ENCODE measurements at regions not wholly inside any gene's neighbourhood (a gene's known extent, or its start where the extent isn't known, plus 50 kb on each side); places are given as distances from the start of the nearest gene placed in this dataset.

GRCh38 chr12:69057742-69058141, 124.8 kb upstream of the CPM start:
- no peaks in the 10 kb centered on the region for H4K20me1 ChIP-seq (ENCODE audit: insufficient read depth, low read length)
- peak overlapping the region; percentile 54 for H3K27ac ChIP-seq (ENCODE audit: low read depth, low read length)
- no peak overlapping the region for H2AFZ ChIP-seq (ENCODE audit: low read length)
- no peak overlapping the region for H3K4me2 ChIP-seq (ENCODE audit: insufficient read depth, low read length)
- no peaks in the 10 kb centered on the region for H3K36me3 ChIP-seq (ENCODE audit: insufficient read depth, low read length)
- H3K4me3 ChIP-seq (ENCODE audit: insufficient read depth, low read length), result no peak overlapping the region
- no peaks in the 10 kb centered on the region for H3K27me3 ChIP-seq (ENCODE audit: insufficient read depth, low read length)
- no peak for TF ChIP-seq CTCF (IDR thresholded peaks at IDR 0.05; ENCODE audit: extremely low read depth, low read depth, low read length)
- H3K4me1 ChIP-seq (ENCODE audit: insufficient read depth, low read length), result peaks cover 33% of the 10 kb centered on the region
- no peaks in the 10 kb centered on the region for H3K9me3 ChIP-seq (ENCODE audit: low read depth, low read length)
- H3K79me2 ChIP-seq (ENCODE audit: insufficient read depth, low read length), result no peaks in the 10 kb centered on the region
- DNase-seq (ENCODE audit: insufficient read length, low spot score, missing footprints), result no peak

GRCh38 chr12:69059465-69060457, 126.8 kb upstream of the CPM start:
- no peaks in the 10 kb centered on the region for H3K79me2 ChIP-seq (ENCODE audit: insufficient read depth, low read length)
- H3K36me3 ChIP-seq (ENCODE audit: insufficient read depth, low read length), result no peaks in the 10 kb centered on the region
- no peak overlapping the region for H3K4me2 ChIP-seq (ENCODE audit: insufficient read depth, low read length)
- peaks cover 20% of the 10 kb centered on the region for H3K4me1 ChIP-seq (ENCODE audit: insufficient read depth, low read length)
- peak; percentile 81 for DNase-seq (ENCODE audit: insufficient read length, low spot score, missing footprints)
- H3K27ac ChIP-seq (ENCODE audit: low read depth, low read length), result peak overlapping the region; percentile 61
- no peaks in the 10 kb centered on the region for H3K27me3 ChIP-seq (ENCODE audit: insufficient read depth, low read length)
- no peaks in the 10 kb centered on the region for H3K9me3 ChIP-seq (ENCODE audit: low read depth, low read length)
- H3K4me3 ChIP-seq (ENCODE audit: insufficient read depth, low read length), result no peak overlapping the region
- no peak overlapping the region for H2AFZ ChIP-seq (ENCODE audit: low read length)
- H4K20me1 ChIP-seq (ENCODE audit: insufficient read depth, low read length), result no peaks in the 10 kb centered on the region
- no peak for TF ChIP-seq CTCF (IDR thresholded peaks at IDR 0.05; ENCODE audit: extremely low read depth, low read depth, low read length)

- Histone ChIP-seq H3K79me2 (ENCODE audit: insufficient read depth, low read length) (no peaks in the 10 kb centered on the region), H3K27ac (ENCODE audit: low read depth, low read length) (no peak overlapping the region), H3K4me1 (ENCODE audit: insufficient read depth, low read length) (peaks cover 13% of the 10 kb centered on the region), H3K27me3 (ENCODE audit: insufficient read depth, low read length) (no peaks in the 10 kb centered on the region), H3K4me3 (ENCODE audit: insufficient read depth, low read length) (no peak overlapping the region), H3K36me3 (ENCODE audit: insufficient read depth, low read length) (no peaks in the 10 kb centered on the region), H3K4me2 (ENCODE audit: insufficient read depth, low read length) (no peak overlapping the region), H2AFZ (ENCODE audit: low read length) (no peak overlapping the region), H4K20me1 (ENCODE audit: insufficient read depth, low read length) (no peaks in the 10 kb centered on the region), H3K9me3 (ENCODE audit: low read depth, low read length) (no peaks in the 10 kb centered on the region)
- TF ChIP-seq CTCF (IDR thresholded peaks at IDR 0.05; ENCODE audit: extremely low read depth, low read depth, low read length), result no peak
- DNase-seq (ENCODE audit: insufficient read length, low spot score, missing footprints), result no peak
Measured at GRCh38 chr12:69061574-69061973, 128.6 kb upstream of the CPM start.

- no peak overlapping the region for H3K27ac ChIP-seq (ENCODE audit: low read depth, low read length)
- DNase-seq (ENCODE audit: insufficient read length, low spot score, missing footprints), result no peak
- no peaks in the 10 kb centered on the region for H4K20me1 ChIP-seq (ENCODE audit: insufficient read depth, low read length)
- peaks cover 6% of the 10 kb centered on the region for H3K4me1 ChIP-seq (ENCODE audit: insufficient read depth, low read length)
- H3K79me2 ChIP-seq (ENCODE audit: insufficient read depth, low read length), result no peaks in the 10 kb centered on the region
- no peak overlapping the region for H3K4me3 ChIP-seq (ENCODE audit: insufficient read depth, low read length)
- peak overlapping the region; percentile 75 for H2AFZ ChIP-seq (ENCODE audit: low read length)
- no peak for TF ChIP-seq CTCF (IDR thresholded peaks at IDR 0.05; ENCODE audit: extremely low read depth, low read depth, low read length)
- no peaks in the 10 kb centered on the region for H3K36me3 ChIP-seq (ENCODE audit: insufficient read depth, low read length)
- no peaks in the 10 kb centered on the region for H3K27me3 ChIP-seq (ENCODE audit: insufficient read depth, low read length)
- no peak overlapping the region for H3K4me2 ChIP-seq (ENCODE audit: insufficient read depth, low read length)
- no peaks in the 10 kb centered on the region for H3K9me3 ChIP-seq (ENCODE audit: low read depth, low read length)
Measured at GRCh38 chr12:69062621-69063237, 129.8 kb upstream of the CPM start.

All from osteoblast (primary cell).